Stimulated activated CD4-positive, alpha-beta T cell treated with anti-CD3 and anti-CD28 coated beads, Interleukin-4, amount 100 ng/mL, for 1 hour (primary cell): ENCODE measurements at regions not wholly inside any gene's neighbourhood (a gene's known extent, or its start where the extent isn't known, plus 50 kb on each side); places are given as distances from the start of the nearest gene placed in this dataset.
"Not testable (repeated sequence)": the region's sequence is repeated elsewhere in the genome, so short reads cannot be mapped to it uniquely, and the experiment has no call there.

Source experiments
- DNase-seq: peaks from one replicate; pipeline ENCODE4 v3.0.0-alpha.2; 2020

DNA sequence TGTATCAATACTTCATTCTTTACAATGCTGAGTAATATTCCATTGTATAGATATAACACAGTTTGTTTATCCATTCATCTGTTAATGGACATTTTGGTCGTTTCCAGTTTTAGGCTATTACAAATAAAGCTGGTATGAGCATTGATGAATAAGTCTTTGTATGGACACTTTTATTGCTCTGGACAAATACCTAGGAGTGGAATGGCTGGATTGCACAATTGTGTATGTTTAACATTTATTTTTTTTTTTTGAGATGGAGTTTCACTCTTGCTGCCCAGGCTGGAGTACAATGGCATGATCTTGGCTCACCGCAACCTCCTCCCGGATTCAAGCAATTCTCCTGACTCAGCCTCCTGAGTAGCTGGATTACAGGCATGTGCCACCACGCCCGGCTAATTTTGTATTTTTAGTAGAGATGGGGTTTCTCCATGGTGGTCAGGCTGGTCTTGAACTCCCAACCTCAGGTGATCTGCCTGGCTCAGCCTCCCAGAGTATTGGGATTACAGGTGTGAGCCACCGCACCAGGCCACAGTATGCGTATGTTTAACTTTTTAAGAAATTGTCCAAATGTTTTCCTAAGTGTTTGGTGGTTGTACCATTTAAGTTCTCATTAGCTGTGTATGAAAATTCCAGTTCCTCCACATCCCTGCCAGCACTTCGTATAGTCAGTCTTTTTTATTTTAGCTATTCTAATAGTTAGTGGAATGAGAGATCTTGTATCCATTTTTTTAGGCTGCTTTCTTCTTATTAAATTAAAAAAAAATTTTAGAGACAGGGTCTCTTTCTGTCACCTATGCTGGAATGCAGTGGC is 194.9 kb upstream of the HAAO start:
- DNase-seq: no peak

DNA sequence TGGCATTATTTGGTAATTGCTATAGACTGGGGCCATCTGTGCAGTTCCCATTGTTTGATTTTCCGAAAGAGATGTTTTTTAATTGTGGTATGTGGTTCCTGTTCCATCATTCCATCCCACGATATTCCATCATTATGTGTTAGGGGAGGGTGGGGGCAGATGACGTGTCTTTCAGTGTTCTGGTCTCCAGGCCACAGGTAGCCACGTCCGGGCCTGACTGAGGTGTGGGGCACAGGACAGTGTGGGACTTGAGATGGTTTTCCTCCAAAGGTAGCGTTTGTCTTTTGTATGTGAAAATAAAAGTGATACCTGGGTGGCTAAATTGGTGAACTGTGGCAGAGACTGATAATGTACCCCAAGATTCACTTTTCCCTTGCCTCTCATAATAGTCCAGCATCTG is 192.2 kb upstream of the HAAO start:
- DNase-seq: no peak

DNA sequence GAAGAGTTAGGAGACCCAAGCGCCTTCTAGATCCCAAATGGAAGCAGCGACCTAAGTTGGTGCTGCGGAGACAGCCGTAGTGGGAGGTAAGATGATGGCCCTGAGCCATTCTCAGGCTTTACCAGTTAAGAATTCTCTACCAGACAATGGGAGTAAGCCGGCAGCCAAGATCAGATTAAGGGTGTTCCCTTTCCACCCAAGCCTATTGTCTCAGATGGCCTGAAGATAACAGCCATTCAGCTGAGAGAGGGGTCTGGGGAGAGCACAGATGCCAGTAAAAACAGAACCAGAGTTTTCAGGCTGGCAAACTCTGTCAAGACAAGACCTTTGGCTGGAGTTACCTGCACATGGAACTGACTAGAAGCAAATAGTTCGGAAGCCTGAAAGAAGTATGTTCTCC is 191.7 kb upstream of the HAAO start:
- no peak for DNase-seq

DNA sequence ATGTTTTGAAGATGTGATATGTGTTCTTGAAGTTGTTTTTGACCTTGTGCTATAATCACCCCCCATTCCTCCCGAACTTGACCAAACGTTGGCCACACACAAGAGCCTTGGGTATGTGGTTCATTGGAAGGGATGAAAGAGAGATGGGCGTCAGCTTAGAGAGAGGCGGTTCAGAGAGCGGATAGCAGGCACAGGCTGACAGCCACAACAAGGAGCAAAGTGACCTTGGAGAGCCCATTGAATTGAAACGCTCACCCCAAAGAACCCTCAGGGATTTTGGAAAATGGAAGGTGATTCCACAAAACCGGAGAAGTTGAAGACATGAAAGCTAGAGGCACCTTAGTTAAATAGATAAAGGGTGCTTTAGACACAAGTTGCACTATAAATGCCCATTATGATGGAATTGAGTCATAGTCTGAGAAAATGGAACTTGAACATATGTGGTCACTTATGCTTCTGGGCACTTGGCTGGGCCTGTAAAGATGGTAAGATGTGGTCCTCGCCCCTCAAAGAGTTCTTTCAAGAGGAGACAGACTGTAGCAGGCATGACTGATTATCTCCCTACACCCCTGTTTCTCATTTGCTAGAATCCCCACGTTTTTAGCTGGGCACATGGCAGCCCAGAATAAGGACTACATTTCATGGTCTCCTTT is 188.5 kb upstream of the HAAO start:
- no peak for DNase-seq

DNA sequence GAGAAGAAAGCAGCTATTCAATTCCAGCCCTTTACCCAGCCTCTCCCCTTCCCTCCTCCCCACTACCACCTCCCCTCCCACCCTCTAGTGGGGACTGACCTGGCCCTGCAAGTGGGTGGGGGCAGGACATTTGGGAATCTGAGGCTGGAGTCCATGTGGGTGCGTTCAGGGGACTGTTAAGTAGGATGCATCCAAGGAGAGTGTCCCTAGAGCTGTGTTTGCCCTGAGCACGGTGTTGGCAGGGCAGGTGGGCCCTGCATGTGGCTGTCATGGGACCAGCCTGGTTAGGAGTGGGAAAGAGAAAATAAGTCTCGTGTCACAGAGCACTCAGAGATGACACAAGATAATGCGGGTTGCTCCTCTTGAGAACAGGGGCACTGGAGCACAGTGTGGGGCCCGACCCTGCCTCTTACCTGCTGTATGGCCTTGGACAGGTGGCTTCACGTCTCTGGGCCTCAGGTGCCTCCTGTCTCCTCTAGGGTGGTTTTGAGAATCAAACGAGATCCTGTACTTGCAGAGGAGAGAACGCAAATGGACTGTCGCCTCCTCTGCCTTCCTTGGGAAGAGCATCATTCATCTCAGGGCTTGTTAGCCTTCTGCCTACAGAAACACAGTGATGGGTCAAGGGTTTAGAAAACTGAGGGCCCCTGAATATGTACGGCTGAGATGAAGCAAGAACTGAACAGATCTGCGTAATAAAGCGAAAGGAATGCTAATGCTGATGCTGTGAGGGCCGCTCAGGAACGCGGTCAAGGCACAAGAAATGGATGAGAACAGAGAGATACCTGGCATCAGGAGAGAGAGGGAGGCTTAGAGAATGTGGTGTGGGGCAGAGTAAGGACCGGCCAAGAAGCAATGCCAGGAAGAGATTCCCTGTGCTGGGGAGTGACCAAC is 187.7 kb upstream of the HAAO start:
- DNase-seq: no peak

DNA sequence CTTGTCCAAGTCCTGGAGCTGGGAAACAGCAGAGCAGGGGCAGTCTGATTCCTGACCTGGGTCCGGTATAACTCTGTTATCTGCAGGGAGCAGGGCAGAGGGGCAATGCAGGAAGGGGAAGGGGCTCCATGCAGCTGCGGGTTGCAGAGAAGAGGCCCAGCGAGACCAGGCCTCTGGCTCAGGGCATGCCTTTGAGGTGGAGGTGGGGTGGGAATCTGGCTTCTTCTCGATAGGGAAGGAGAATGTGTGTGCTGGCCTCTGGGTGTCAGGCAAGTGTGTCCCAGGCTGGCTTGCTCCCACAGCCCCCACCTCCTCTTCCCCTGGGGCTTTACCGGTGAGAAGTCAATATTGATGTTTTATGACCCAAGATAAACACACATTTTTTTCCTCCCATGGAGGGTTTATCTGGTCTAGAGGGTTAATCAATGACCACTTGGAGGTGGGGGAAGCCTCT is 187.1 kb upstream of the HAAO start:
- no peak for DNase-seq

DNA sequence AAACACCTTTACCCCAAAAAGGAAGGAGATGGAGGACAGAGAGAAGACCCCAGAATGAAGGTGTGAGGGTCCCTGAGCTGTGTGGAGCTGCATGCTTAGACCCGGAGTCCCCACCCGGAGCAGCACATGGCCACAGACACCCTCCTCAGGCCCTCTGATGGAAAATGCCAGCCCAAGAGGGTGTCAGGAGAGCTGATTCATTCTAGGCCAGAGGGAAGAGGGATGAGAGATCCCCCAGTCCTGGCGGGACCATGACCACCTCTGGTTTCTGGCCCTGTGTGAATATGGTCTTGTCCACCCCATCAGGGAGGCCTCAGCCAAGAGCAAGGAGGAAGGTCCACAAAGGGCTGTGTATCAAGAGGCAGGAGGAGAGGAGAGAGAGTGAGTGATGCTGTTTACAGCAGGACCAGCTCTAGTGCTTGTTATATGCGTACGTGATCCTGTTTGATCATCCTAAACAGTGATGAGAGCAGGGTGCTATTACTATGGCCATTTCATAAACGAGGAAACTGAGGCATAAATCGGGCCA is 186.6 kb upstream of the HAAO start:
- no peak for DNase-seq

DNA sequence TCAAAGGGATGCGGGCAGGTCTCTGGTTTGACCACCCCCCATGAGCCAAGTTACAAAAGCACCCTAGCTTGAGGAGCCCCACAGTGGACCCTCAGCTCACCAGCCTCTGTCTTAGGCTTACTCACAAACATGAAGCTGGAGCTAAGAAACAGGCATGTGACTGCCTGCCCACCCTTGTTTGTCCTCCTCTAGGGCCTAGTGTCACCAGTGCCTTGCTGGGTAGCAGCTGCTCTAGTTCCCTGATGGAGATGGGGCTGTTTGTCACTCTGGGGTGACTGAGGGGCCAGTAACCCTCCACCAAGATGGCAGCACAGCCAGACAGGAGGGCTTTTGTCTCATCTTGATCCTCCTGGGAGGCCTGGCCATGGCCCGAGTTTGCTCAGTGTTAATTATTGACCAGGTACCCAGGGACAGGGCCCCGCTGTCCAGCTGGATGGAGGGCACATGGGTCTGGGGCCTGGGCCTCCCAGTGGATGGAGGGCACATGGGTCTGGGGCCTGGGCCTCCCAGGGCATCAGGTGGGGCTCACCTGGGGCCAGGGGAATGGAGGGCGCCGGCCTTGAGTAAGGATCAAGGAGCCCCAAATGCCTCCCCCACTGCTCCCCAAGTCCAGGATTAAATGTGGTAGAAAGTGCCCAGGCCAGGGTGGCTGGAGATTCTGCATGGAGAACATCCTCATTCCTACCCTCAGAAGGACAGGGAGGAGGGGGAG is 185.9 kb upstream of the HAAO start:
- no peak for DNase-seq

DNA sequence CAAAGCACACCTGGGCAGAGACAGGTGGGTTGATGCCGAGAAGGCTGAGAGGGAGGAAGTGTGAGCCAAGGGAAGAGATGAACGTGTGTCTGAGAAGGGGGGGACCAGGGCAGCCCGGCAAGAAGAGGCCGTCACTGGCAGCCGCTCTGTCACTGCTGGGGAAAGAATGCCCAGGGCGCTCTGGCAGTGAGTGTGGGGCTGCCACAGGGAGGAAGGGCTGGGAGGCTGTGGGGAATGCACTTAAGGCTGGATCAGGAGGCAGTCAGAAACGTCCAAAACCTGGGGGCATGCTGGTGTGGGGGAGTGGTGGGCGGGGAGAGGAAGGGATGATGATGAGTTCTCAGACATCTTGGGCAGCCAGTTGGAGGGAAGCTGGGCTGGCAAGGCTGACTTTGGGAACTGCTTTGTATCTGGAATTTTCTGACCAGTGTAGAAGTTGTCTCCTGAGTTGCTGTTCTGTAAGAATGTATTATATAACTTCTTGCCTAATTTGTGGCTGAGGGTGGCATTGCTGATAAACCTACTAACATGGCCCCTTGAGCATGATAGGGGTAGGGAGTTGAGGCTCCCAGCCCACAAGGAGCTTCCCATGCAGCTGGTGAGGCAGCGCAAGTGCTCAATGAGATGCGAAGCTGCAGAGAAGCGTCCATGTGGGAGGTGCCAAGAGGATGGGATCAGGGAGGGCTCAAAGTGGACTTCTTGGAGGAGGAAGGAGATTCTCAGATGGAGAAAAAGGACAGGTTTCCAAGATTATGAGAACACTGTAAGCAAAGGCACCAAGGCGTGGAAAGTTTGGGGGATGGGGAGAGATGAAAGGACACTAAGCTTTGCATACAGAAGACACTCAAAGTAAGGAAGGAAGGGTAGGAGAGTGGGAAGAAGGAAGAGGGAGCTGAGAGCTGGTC is 185.1 kb upstream of the HAAO start:
- no peak for DNase-seq

DNA sequence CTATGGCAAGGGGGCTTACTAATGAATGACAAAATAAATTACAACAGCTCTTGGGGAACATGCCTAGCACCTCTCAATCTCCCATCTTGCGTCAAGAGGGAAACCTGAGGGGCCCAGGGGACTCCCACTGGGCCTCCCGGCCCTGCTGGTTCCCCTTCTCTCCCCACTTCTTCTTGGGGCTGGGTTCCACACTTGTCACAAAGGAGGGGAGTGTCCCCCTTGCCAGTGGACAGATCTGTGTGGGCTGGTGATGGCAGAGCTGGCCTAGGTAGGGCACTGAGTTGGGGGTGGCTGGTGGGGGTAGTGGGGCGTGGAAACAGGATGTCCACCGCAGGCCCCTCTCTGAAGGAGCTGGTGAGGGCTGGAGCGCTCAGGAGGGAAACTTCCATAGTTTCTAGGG is 184.0 kb upstream of the HAAO start:
- DNase-seq: no peak

DNA sequence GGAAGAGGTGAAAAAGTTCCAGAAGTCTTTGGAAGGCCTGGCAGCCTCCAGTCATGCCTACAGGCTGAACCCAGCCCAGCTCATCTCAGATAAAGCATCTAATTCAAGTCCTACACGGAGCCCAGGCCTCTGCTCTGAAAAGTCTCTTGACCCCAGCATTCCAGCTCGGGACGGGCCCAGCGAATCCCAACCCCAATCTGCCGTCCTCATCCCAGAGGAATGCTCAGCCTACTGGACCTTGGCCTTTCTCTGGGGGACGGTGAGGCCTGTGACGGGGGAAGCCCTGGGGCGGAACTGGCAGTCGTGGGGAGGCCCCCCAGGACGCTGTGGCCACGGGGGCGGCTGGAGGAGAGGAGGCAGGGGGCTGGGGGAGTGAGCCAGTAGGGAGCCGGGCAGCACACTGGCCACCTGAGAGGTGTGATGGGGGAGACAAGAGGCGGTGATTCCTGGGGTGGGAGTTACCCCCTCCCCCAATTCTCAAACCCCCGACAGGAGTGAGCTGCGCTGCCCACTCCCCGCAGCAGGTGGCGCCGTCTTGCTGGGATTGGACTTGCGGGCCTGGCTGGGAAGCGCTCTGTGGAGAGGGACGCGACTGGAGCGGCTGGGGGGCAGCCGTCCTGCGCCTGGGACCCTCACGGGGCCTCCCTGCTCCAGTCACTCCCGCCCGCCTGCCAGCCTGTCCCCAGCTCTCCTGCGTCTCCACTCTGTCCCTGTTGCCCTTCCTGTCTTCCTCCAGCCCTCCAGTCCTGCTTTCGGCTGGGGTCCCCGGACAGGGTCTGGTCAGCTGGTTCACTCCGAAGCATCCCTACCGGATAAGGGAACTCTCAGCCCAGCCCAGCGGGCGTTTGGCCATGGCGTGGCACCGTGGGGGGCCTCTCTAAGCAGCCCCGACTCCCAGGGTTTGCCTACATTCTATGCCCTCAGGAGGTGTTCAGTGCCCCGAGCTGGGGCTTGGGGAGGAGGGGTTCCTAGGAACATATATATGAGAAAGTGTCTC is 182.6 kb upstream of the HAAO start:
- DNase-seq: peak; percentile 63

DNA sequence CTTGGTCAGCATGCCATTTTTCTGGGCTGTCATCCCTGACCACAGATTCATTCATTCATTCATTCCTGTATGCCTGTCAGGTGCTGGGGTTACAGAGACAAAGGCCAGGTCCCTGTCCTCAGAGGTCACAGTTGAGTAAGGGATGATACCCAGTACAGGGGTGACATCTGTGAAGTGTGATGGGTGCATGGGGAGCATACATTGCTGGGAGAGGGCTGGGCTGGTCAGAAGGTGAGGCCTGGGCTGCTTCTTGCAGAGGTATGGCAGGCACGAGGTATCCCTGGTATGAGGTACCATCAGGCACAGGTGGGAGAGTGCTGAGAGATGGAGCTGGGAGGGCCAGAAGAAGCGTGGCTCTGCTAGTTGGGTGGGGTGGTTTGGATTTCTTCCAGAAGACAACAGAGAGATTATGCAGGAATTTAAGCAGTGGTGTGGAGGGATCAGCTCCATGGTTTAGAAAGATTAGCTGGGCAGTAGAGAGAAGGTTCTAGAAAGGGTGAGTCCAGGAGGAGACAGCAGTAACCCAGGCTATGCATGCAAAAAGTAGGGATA is 181.9 kb upstream of the HAAO start:
- DNase-seq: no peak

DNA sequence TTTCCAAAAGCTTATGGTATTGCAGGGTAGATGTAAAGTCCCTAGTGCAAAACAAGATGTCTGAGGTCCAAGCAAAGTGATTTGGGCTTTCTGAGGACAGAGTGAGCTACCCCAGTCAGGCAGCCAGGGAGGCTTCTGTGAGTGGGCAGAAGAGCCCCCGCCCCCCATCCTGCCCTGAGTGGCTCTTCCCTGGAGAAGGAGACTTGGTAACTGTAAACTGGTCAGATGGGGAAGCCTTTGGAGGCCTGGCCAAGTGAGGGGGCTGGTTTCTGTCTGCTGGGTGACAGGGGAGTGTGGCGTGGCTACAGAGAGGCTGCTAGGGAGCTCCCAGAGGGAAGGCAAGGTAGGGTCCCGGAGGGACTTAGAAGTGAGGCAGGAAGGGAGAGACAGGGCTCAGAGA is 181.3 kb upstream of the HAAO start:
- DNase-seq: no peak

DNA sequence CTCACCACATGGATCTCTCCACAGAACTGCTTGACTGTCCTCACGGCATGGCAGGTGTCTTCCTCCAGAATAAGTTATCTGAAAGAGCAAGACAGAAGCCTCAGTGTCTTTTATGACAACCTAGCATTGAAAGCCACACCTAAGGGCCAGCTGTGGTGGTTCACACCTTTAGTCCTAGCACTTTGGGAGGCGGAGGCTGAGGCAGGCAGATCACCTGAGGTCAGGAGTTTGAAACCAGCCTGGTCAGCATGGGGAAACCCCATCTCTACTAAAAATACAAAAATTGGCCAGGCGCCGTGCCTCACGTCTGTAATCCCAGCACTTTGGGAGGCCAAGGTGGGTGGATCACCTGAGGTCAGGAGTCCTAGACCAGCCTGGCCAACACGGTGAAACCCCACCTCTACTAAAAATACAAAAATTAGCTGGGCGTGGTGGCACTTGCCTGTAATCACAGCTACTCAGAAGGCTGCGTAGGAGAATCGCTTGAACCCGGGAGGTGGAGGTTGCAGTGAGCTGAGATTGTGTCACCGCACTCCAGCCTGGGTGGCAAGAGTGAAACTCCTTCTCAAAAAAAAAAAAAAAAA is 180.6 kb upstream of the HAAO start:
- not testable (repeated sequence) for DNase-seq

DNA sequence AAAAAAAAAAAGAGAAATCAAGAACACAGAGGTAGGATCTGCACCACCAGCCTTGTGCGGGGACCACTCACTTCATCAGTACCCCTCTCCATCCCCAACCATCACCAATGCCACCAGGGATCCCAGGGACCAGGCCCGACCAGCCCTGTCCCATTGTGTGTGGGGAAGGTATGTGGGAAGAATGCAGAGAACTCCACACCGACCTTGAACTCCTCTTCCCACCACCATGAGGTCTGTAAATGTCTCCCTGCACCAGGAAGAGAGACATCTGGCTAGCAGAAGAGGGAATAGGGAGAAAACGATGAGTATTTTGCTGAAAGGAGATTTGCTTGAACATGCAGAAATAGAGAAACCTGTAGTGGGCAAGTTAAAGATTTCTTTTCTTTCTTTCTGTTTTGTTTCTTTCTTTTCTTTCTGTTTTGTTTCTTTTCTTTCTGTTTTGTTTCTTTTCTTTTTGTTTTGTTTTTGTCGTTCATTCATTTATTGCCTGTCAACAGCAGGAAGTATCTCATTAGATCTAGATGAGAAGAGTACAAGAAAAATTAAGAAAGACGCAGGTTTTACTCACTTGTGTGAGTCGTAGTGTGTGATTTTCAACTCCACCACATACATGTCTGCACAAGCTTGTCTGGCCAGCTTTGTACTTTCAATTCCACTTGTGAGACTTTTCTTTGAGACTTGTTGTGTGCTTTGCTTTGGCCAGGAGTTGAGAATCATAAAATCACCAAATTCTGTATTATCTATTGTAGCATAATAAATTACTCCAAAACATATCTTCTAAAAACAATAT is 179.8 kb upstream of the HAAO start:
- DNase-seq: no peak

DNA sequence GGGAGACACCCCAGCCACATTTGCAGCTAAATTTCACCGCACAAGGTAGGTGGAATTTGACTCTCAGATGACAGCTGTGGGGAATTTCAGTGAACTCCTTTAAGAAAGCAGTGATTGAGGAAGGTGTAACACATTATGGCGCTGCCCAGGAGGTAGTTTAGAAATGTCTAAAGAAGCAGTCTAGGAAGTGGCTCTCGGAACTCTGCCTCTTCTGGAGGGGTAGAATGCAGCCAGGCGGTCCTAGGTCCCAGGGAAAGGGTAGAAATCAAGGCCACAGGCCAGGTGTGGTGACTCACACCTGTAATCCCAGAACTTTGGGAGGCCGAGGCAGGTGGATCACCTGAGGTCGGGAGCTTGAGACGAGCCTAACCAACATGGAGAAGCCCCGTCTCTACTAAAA is 179.0 kb upstream of the HAAO start:
- no peak for DNase-seq

DNA sequence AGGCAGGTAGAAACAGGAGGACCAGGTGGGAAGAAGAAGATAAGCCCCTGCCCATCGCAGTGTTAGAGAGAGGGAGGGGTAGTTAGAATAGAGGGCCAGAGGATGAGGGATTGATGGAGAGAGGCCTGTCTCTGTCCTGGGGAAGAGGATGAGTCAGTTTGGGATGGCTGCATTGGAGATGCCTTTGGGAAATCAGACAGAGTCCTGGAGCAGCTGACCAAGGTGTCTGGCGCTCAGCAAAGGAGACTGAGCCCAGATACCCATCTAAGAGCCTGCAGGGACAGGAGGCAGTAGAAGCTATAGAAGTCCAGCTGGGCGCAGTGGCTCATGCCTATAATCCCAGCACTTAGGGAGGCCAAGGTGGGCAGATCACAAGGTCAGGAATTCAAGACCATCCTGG is 177.8 kb upstream of the HAAO start:
- no peak for DNase-seq
